Smooth muscle cell (in vitro differentiated cells): ENCODE measurements at regions not wholly inside any gene's neighbourhood (a gene's known extent, or its start where the extent isn't known, plus 50 kb on each side); places are given as distances from the start of the nearest gene placed in this dataset.

Experiments used
- DNase-seq: peaks from one replicate; lab custom pipeline; 2025; ENCODE audit not compliant: unreplicated experiment; lab: John Stamatoyannopoulos, UW
- H2AFZ ChIP-seq: fragments of 200-600 bp; sonication (generic); 2 replicates; pipeline ENCODE4 v1.6.0; 2016; ENCODE audit warnings: antibody characterized with exemption, low read depth, mild to moderate bottlenecking
- H3F3A ChIP-seq: fragments of 200-600 bp; sonication (generic); 2 replicates; pipeline ENCODE4 v1.6.0; 2017; ENCODE audit warnings: antibody characterized with exemption, low read depth
- H3K27ac ChIP-seq: fragments of 200-600 bp; sonication (generic); 2 replicates; pipeline ENCODE4 v1.5.1; 2016; ENCODE audit warnings: low read depth, mild to moderate bottlenecking
- H3K27me3 ChIP-seq: fragments of 200-600 bp; sonication (generic); 2 replicates; pipeline ENCODE4 v1.6.1; 2016; ENCODE audit warnings: low read depth, mild to moderate bottlenecking
- H3K36me3 ChIP-seq: fragments of 200-600 bp; sonication (generic); 2 replicates; pipeline ENCODE4 v1.5.1; 2016; ENCODE audit warnings: low read depth
- H3K4me1 ChIP-seq: fragments of 200-600 bp; sonication (generic); 2 replicates; pipeline ENCODE4 v1.5.1; 2016; ENCODE audit warnings: low read depth
- H3K4me2 ChIP-seq: fragments of 200-600 bp; sonication (generic); 2 replicates; pipeline ENCODE4 v1.6.0; 2016; ENCODE audit warnings: mild to moderate bottlenecking
- H3K4me3 ChIP-seq: fragments of 200-600 bp; sonication (generic); 2 replicates; pipeline ENCODE4 v1.5.1; 2016; ENCODE audit warnings: mild to moderate bottlenecking
- H3K79me2 ChIP-seq: fragments of 200-600 bp; sonication (generic); 2 replicates; pipeline ENCODE4 v1.6.0; 2016; ENCODE audit warnings: low read depth, mild to moderate bottlenecking
- H3K9ac ChIP-seq: fragments of 200-600 bp; sonication (generic); 2 replicates; pipeline ENCODE4 v1.6.0; 2016; ENCODE audit warnings: low read depth
- H3K9me3 ChIP-seq: fragments of 200-600 bp; sonication (generic); replicated peaks from 2 replicates; pipeline ENCODE4 v1.5.1; 2016; ENCODE audit warnings: low read depth
- H4K20me1 ChIP-seq: fragments of 200-600 bp; sonication (generic); 2 replicates; pipeline ENCODE4 v1.6.0; 2016; ENCODE audit warnings: low read depth
- WGBS: methylation state at CpG from one replicate; pipeline ENCODE4 v1.1.7; 2016; ENCODE audit warnings: low lambda C conversion rate; 5-methylcytosine and 5-hydroxymethylcytosine counted together
- TF ChIP-seq, protein P1 (sequence below): fragments of 200-600 bp; sonication (generic); IDR thresholded peaks from 2 replicates; pipeline ENCODE4 v1.5.1; 2017; ENCODE audit warnings: borderline replicate concordance, mild to moderate bottlenecking, antibody characterized with exemption; ENCODE audit not compliant: insufficient read depth, poor library complexity, severe bottlenecking

DNA sequence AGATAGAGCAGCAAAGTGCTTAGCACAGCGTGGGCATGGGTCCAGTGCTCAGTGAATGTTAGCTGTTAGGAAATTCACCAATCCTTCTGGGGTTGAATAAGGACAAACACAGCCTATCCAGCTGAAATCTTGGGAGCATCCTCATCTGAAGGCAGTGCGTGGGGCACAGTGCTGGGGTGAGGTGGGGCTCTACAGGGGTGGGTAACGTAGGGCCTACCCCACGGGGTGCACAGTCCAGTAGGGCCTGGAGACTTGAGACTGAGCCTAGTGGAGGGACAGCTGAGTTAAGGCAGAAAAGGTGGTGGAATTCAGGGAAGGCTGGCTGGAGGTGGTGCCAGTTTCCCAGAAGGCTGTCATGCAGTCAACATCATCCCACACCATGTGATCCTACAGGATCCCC, 73.0 kb downstream of the ISG20 start:
- 80% methylated on average over 4 of the region's 4 CpGs for WGBS
- H3K36me3 ChIP-seq = no peaks in the 10 kb centered on the region
- H3K27ac ChIP-seq = no peak overlapping the region
- H3K79me2 ChIP-seq = no peaks in the 10 kb centered on the region
- peaks cover 46% of the 10 kb centered on the region for H3K27me3 ChIP-seq
- no peak overlapping the region for H3K4me2 ChIP-seq
- TF ChIP-seq, protein P1, sequence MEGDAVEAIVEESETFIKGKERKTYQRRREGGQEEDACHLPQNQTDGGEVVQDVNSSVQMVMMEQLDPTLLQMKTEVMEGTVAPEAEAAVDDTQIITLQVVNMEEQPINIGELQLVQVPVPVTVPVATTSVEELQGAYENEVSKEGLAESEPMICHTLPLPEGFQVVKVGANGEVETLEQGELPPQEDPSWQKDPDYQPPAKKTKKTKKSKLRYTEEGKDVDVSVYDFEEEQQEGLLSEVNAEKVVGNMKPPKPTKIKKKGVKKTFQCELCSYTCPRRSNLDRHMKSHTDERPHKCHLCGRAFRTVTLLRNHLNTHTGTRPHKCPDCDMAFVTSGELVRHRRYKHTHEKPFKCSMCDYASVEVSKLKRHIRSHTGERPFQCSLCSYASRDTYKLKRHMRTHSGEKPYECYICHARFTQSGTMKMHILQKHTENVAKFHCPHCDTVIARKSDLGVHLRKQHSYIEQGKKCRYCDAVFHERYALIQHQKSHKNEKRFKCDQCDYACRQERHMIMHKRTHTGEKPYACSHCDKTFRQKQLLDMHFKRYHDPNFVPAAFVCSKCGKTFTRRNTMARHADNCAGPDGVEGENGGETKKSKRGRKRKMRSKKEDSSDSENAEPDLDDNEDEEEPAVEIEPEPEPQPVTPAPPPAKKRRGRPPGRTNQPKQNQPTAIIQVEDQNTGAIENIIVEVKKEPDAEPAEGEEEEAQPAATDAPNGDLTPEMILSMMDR = no peak
- H3K4me3 ChIP-seq = no peak overlapping the region
- H4K20me1 ChIP-seq = no peaks in the 10 kb centered on the region
- H2AFZ ChIP-seq = no peak overlapping the region
- no peaks in the 10 kb centered on the region for H3F3A ChIP-seq
- DNase-seq = no peak
- H3K9me3 ChIP-seq = no peaks in the 10 kb centered on the region
- no peak overlapping the region for H3K9ac ChIP-seq
- no peaks in the 10 kb centered on the region for H3K4me1 ChIP-seq

DNA sequence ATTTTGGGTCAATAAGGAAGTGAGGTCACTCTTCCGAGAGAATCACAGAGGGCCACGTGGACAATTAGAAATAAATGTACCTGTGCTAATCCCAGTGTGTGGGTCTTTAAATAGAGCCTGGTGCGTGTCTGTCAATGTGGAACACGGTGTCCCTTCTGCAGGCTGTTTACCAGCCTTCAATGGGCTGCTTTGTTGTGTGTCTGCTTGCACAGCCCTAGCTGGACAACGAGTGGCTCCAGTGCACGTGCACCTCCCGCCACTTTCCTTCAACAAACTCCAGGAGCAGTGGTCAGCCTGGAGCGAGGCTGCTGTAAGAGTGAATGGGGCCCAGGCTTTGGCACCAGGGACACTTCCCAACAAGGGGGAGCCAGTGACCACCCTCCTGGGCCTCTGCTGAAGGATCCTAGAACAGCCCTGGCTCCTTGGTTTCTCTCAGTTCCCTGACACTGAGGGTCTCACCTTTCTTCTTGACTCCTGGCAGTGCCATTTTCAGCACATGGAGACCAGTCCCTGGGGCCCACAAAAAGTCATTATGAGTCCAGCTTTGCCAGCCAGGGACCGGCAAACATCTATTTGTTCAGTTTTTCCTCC, 76.1 kb downstream of the ISG20 start:
- no peak for DNase-seq
- H2AFZ ChIP-seq = no peak overlapping the region
- H3K4me2 ChIP-seq = no peak overlapping the region
- no peaks in the 10 kb centered on the region for H3K9me3 ChIP-seq
- no peaks in the 10 kb centered on the region for H4K20me1 ChIP-seq
- peaks cover 49% of the 10 kb centered on the region for H3K27me3 ChIP-seq
- 87% methylated on average over 9 of the region's 9 CpGs for WGBS
- no peaks in the 10 kb centered on the region for H3K4me1 ChIP-seq
- H3F3A ChIP-seq = no peaks in the 10 kb centered on the region
- no peaks in the 10 kb centered on the region for H3K79me2 ChIP-seq
- H3K4me3 ChIP-seq = no peak overlapping the region
- TF ChIP-seq, protein P1 = no peak
- H3K36me3 ChIP-seq = no peaks in the 10 kb centered on the region
- no peak overlapping the region for H3K9ac ChIP-seq
- no peak overlapping the region for H3K27ac ChIP-seq

- no peak overlapping the region for H3K9ac ChIP-seq
- no peaks in the 10 kb centered on the region for H3K79me2 ChIP-seq
- H3K27me3 ChIP-seq = peaks cover 37% of the 10 kb centered on the region
- H3K4me2 ChIP-seq = no peak overlapping the region
- WGBS = 87% methylated on average over 19 of the region's 20 CpGs
- no peaks in the 10 kb centered on the region for H3F3A ChIP-seq
- H3K36me3 ChIP-seq = no peaks in the 10 kb centered on the region
- H3K4me3 ChIP-seq = no peak overlapping the region
- no peak overlapping the region for H3K27ac ChIP-seq
- TF ChIP-seq, protein P1 = no peak
- no peak overlapping the region for H2AFZ ChIP-seq
- H3K9me3 ChIP-seq = no peaks in the 10 kb centered on the region
- no peaks in the 10 kb centered on the region for H4K20me1 ChIP-seq
- no peak for DNase-seq
- H3K4me1 ChIP-seq = no peaks in the 10 kb centered on the region
Measured at GRCh38 chr15:88716543-88717381, 77.9 kb downstream of the ISG20 start.
